ENCODE measurements at regions not wholly inside any gene's neighbourhood (a gene's known extent, or its start where the extent isn't known, plus 50 kb on each side); places are given as distances from the start of the nearest gene placed in this dataset.

DNA sequence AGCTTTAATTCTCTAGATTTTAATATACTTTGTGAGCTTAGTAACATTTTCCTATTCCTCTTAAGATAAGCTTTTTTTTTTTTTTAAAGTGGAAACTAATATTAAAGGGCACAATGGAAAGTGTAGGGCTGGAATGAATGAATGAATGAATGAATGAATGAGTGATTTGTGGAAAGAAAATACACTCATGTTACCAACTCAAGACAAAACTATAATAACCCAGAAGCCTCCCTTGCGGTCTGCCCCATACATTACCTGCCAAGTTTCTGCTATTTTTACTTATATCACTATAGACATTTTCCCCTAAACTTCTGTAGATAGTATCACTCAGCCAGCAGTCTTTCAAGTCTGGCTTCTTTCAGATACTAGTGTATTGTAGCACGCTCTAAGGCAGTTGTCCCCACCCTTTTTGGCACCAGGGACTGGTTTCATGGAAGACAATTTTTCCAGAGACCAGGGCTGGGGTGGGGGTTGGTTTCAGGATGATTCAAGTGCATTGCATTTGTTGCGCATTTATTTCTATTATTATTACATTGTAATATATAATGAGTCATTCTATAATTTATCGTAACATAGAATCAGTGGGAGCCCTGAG, 932.2 kb downstream of the TBC1D22A start:
- H3K4me3 ChIP-seq (ENCODE audit: low read depth, low read length): no peak overlapping the region

DNA sequence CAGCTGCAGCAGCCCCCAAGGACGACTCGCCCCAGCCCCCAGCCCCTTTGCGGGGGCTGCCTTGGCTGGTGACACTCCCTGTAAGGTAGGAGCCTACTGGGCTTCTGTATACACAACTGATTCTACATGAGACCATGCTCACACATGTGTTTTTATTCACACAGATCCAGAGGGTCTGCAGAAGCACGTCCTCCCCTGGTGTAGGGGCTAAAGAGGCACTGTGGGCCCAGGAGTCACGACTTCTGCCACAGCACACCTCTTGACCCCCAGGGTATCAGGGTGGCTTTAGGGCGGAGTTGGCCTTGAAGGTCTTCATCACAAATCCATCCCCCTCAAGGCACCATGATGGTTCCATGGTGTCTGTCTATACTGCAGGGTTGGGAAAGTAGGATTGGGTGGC, 931.2 kb downstream of the TBC1D22A start:
- H3K4me3 ChIP-seq (ENCODE audit: low read depth, low read length): no peak overlapping the region

DNA sequence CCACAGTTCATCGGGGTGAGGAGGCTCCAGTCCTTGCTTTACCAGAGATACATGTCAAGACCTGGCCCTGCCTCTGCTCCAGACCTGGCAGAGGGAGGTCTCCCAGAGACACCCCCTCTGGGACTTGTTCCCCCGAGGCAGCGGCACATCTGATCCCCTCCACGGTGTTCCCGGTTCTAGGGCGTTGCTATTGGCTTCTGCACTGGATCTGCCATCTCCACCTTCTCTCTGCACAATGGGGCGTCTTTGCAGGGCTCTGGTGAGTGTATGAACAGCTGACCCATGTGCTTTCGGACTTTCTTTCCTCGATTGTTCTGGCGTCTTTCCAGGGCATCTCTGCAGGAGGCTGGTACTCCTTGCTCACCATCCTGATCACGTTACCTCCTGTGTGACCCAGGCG, 930.4 kb downstream of the TBC1D22A start:
- H3K4me3 ChIP-seq (ENCODE audit: low read depth, low read length): no peak overlapping the region

DNA sequence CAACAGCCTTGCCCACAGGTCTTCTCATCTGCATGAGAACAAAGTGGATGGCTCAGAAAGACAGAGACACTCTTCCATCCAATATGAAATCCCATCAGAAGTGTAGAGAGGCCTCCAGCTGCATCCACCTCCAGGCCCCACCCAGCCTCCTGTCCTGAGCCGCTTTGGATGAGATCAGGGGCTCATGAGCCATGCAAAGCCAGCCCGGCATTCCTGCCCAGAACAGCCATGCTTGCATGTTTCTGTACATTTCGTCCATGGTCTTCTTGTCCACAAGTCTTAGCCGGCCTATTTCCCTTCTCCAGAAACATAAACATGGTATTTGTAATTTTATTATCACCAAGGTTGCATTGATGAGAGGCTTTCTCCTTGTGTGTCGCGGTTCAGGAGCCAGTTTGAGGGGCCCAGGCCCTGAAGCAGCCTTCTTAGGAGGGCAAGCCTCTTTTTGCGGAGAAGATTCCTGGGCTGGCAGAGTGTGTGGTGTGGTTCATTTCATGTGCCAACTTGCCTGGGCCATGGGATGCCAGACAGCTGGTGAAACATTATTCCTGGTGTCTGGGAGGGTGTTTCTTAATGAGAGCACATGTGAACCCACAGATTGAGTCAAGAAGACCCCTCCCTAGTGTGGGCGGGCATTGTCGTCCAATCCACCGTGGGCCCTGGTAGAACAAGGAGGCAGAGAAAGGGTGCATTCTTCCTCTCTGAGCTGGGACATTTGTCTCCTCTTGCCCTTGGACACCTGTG, 928.9 kb downstream of the TBC1D22A start:
- no peak overlapping the region for H3K4me3 ChIP-seq (ENCODE audit: low read depth, low read length)

DNA sequence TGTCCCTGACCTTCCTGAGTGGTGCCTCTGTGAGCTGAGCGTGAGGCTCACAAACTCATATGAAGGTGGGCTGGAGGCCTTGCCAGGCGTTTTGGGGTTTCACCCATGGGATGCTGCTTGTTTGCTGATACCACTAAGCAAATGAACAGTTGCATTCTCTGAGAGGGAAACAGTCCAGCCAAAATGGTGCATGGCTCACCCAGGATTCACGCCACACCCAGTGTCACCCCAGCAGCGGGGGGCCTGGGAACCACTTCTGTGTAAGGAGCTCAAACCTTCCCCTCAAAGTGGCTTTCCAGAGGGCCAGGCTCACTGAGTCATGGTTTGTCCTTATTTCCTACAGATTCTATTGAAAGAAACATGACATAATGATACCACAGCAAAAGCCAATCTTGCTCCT, 928.1 kb downstream of the TBC1D22A start:
- H3K4me3 ChIP-seq (ENCODE audit: low read depth, low read length): no peak overlapping the region

DNA sequence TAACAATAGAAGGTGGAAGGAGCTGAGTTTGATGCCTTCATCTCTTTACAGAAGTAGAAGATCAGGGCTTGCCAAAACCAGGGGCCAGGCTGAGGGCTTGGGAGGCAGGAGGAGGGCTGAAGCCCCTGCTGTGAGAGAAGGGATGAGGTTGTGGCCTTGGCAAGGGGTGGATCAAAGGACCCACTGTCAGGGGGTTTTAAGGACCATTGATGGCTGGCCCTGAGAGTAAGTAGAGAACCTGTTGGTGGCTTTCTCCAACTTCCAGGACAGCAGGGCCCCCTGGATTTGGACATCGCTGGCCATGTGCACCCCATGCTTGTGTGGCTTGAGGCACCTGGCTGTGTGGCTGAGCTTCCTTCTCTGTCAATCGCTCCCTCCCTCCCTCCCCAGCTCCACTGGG, 927.7 kb downstream of the TBC1D22A start:
- H3K4me3 ChIP-seq (ENCODE audit: low read depth, low read length): no peak overlapping the region

DNA sequence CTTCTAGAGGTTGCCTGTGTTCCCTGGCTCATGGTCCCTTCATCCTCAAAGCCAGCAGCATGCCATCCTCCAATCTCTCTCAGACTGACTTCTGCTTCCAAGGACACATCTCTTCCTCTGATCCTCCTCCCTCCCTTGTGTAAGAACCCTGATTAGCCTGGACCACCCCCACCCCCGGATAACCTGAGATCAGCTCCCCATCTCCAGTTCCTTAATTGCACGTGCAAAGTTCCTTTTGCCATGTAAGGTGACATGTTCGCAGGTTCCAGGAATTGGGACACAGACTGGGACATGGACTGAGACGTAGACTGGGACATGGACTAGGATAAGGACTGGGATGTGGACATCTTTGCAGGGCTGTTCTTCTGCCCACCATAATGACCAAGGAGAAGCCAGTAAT, 925.3 kb downstream of the TBC1D22A start:
- H3K4me3 ChIP-seq (ENCODE audit: low read depth, low read length): no peak overlapping the region

DNA sequence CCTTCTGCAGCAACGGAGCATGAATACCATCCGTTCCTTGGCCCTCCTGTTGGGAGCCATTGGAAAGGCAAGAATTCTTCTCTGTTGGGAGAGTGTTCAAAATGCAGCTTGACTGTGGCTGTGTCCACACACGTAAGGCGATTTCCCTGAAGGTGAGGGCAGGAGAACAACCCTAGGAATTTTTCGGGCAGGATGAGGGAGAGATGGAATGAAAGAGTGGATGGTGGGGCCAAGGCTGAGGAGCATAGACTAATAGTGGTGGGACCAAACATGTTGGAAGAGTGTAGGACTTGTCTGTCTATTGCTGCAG, 924.9 kb downstream of the TBC1D22A start:
- no peak overlapping the region for H3K4me3 ChIP-seq (ENCODE audit: low read depth, low read length)

DNA sequence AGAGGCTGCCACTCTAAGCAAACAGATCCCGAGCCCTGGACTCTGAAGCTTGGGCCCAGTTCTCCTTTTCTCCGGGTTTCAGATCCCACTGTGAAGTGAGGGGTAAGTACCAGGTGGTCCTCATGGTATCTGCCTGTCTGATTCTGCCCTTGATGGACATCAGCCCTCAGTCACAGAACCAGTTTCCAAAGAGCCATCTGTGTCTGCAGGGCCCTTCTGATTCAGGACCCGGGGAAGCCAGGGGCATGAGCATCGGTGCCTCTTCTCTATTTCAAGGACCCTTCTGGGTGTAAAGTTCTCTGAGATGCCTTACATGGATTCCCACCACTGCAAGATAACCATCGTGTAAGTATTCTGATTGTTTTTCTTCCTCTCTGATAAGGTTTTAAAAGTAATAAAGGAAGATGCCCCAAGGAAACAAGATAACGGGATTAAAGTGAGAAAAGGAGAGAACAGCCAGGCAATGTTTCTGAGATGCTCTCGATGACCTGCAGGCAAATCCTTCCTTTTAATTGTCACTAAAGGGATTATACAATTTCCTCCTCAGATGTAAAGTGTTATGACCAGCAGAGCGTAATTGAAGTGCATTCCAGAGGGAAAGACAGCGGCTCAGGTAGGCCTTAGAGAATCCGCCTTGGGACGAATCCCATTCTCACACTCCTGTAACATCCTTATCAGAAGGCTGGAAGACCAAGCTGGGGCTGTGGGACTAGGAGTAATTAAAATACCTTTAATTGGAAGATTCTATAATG, 924.3 kb downstream of the TBC1D22A start:
- H3K4me3 ChIP-seq (ENCODE audit: low read depth, low read length): no peak overlapping the region

DNA sequence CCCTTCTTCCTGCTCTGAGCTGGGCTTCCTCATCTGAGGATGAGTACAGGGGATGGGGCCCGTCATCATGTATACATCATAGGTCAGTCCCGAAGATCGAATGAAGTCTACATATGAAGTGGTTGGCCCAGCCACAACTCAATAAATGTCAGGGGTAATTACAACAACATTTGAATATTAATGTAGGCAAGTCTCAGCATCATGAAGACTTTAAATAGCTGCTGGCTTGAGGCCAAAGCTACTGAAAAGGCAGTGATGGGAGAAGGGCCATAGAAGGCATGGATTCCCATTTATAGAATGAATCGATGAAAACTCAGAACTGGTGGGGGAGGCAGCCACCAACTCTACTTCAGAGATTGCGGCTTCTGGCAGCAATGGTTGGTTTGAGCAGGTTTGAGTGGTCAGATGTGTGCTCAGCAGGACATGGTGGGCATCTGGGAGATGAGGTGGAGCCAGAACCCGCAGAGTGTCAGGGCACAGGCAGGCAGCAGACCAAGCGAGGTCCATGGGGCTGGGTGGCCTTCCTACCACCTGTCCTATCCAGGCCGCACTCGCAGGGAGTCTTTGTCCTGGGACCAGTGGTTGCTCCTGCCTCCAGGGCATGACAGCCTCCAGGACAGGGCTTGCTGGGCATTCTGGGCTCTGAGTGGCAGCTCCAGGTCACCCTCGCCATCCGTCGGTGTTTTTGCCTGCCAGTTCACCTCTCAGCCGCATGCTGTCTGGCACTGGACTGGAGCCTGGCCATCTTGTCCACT, 919.1 kb downstream of the TBC1D22A start:
- H3K4me3 ChIP-seq (ENCODE audit: low read depth, low read length): no peak overlapping the region

DNA sequence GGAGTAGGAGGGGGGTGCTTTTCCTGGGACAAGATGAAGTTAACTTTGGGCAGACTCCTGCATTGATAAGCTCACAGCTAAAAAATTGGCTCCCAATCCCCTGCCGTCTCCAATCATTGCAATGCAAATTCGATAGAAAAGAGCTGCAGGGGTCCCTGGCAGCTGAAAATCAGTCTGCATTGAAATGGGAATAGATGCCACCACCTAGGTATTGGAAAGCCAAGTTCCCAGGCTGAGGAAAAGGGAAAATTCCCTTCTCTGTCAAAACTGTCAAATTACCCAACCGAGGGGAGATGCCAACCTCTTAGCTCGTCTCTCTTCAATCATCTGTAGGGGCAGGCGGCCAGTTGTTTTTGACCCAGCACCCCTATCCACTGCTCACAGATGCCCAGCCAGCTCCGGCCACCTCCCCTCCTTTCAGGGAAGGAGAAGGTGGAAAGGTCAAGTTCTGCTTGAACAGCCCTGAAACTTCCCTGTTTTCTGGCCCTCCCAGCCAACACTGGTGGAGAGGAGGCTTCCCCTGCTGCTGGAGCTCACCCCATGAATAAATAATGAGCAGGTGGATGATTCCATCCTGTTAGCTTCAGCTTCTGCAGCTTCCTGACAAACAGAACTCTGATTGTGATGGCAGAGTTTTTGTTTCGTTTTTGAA, 916.3 kb downstream of the TBC1D22A start:
- H3K4me3 ChIP-seq (ENCODE audit: low read depth, low read length): no peak overlapping the region

DNA sequence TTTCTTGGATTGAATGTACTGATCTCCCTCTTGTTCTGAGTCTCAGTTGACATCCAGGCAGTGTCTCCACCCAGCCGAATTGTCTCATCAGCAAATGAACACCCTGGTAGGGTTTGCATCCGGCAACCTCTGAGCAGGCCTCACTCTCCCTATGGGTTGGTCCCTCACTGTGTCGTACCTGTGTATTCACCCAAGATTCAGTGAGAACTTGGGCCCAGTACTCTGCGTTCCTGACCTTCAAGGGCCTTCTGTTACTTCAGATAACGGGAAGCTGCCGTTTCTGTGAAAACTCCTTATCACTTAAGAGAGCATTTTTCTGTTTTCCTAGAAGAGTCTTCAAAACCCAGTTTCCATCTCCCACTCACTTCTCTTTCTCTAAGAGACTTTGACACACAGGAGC, 915.6 kb downstream of the TBC1D22A start:
- H3K4me3 ChIP-seq (ENCODE audit: low read depth, low read length): no peak overlapping the region

DNA sequence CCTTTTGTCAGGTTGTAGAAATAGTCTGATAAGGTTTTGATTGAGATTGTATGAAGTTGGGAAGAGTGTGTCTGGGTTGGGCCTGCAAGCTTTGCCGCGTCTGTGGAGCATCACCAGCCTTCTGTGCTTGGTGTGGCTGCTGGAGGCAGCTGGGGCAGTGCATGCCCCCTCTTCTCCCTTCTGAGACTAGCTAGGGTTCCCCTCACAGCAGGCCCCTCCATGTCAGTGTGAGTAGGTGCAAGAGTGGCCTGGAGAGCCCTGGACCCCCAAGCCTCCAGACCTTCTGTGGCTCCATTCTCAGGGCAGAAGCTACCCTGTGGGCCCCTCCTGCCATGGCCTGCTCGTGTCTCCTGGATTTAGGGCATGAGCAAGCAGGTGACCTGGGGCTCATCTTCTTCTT, 914.2 kb downstream of the TBC1D22A start:
- no peak overlapping the region for H3K4me3 ChIP-seq (ENCODE audit: low read depth, low read length)

DNA sequence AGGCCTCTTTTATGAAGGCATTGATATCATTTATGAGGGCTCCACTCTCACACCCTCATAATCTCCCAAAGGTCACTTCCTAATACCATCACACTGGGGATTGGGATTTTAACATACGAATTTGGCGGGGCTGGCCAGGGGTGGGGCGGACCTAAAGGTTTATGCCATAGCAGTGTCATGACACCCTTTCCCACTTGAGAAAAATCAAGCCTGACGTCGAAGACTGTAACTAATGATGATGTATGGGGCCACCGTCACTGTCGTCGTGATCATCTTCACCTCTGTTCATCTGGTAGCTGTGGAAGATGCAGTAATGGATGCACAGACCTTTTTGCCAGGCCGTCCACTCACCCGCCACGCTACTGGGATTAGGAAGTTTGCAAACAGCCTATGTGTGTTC, 912.1 kb downstream of the TBC1D22A start:
- H3K4me3 ChIP-seq (ENCODE audit: low read depth, low read length): no peak overlapping the region

DNA sequence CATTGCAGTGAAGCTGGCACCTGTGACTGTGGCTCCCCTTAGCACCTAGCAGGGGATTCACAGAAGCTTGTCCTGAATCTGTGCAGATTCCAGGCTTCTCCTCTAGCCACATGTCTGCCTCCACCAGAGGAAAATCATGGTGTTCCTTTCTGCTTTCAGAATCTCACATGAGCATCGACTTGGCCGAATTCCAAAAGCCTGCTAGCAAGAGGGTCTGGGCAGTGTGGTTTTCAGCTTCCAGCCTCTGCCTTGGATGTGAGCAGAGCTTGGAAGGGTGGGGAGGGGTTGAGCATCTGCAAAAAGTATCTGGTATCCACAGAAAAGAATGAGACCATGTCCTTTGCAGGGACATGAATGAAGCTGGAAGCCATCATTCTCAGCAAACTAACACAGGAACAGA, 911.1 kb downstream of the TBC1D22A start:
- no peak overlapping the region for H3K4me3 ChIP-seq (ENCODE audit: low read depth, low read length)

DNA sequence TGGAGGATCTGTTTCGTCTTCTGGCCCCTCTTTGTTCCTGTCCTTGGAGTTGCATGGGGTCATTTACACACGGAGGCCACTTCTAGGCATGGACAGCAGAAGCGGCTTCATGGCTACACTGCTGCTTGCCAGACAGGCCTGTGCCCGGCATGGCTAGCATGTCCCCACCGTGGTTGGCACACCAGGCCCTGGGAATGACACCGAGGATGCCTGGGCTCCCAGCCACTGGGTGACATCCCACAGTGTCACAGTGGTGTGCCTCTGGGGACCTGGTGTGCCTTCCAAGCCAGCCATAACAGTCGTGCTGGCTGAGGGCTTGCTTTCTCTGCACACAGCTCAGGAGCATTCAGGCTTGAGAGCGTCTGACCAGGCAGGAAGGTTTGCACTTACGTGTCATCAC, 910.1 kb downstream of the TBC1D22A start:
- no peak overlapping the region for H3K4me3 ChIP-seq (ENCODE audit: low read depth, low read length)

DNA sequence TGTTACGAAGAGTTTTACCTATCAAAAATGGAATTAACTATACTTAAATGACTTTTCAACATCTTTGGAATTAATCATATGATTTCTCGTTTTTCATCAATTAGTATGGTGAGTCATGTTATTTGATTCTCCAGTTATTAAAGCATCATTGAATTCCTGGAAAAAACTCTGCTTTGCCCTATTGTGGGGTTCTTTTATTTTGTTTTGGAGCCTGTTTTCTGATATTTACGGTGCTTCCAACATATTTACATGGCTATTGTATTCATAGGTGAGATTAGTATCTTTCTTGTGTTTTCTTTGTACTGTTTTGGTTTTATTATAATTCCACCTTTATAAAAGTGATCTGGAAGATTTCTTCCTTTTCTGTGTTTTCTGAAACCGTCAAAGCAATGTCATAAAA, 902.7 kb downstream of the TBC1D22A start:
- no peak overlapping the region for H3K4me3 ChIP-seq (ENCODE audit: low read depth, low read length)

DNA sequence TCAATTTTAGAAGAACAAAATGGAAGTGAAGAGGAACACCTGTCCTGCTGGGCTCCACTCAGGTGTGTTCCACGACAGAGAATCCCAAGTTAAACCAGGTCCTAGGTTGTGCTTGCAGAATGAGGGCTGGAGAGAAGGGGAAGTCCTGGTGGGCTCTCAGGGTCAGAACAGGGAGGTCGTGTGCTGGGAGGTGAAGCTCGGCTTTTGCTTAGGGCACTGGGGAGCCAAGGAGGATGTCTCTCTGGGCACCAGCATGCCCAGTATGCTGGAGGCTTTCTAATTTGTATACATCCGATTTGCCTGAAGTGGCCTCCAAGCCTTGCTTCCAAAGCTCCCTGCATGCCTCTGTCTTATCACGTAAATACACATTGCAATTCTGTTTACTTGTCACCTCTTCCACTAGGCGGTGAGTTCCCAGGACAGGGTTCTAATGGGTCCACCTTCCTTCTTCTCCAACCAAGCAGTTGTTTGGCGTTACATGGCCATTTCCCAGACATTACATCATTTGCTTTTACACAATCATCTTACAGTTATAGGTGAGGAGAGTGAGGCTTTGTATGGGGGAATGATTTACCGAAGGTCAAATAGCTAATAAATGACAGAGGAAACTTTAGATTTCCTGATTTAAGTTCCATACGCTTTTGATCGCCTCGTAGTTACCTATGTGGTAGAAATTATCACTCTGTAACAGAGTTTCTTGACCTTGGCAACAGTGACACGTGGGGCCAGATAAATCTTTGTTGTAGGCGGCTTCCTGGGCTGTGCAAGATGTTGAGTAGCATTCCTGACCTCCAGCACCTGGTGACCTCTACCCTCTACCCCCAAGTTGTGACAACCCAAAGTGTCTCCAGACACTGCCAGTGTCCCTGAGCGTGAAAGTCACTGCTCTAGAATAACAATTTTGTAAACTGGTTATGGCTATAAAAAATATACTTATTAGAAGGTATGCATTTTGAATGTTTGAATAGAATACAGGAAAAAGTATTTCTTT, 901.5 kb downstream of the TBC1D22A start:
- no peak overlapping the region for H3K4me3 ChIP-seq (ENCODE audit: low read depth, low read length)

DNA sequence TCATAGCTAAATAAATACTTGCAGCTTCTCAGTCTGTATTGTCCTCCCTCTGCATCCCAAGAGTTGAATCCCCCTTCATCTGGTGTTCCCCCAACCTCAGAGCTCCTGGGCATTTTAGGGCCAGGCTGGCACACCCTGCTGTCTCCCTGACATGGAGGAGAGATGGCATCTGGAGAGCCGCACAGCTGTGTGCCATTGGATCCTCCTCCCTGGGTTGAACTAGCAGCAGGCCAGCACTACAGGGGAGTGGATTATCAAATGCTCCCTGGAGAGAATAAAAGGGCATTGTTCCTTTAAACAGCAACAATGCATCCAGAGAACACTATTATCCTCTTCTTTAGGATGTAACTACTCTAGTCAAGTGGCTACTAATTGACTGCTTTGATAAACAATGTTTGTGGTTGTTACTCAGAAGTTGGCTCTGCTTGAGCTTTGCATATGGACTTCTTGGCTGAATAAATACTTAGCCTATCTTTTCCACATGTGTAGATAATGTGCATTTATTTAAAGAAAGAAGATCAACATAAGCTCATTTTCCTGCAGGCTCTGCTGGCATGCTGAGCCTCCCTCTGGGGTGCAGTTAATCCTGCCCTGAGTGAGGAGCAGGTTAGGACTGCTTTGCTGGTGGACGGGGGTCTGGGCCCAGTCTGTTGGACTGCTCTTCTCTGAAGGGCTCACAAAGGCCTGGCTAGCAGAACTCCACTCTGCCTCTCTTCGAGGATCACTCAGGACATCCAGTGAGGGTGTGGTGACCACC, 897.2 kb downstream of the TBC1D22A start:
- H3K4me3 ChIP-seq (ENCODE audit: low read depth, low read length): no peak overlapping the region
